HG03521 (cell line): ENCODE measurements at regions not wholly inside any gene's neighbourhood (a gene's known extent, or its start where the extent isn't known, plus 50 kb on each side); places are given as distances from the start of the nearest gene placed in this dataset.
"Not testable (repeated sequence)": the region's sequence is repeated elsewhere in the genome, so short reads cannot be mapped to it uniquely, and the experiment has no call there.

Source experiments
- ATAC-seq: cut with Tn5 transposase; IDR thresholded peaks from one replicate; pipeline ENCODE4 v1.9.1; 2021; ENCODE audit warnings: mild to moderate bottlenecking, moderate library complexity; ENCODE audit not compliant: unreplicated experiment

GRCh38 chr10:52477305-52477704, 163.2 kb downstream of the DKK1 start:
- ATAC-seq, result no peak

- ATAC-seq, result no peak
Observed at GRCh38 chr10:52479567-52479966, 165.5 kb downstream of the DKK1 start.

GRCh38 chr10:52481986-52482555, 168.0 kb downstream of the DKK1 start:
- ATAC-seq, result no peak

GRCh38 chr10:52483587-52483986, 169.5 kb downstream of the DKK1 start:
- no peak for ATAC-seq

GRCh38 chr10:52484206-52485065, 170.4 kb downstream of the DKK1 start:
- no peak for ATAC-seq

- no peak for ATAC-seq
Observed at GRCh38 chr10:52485462-52485861, 171.4 kb downstream of the DKK1 start.

- no peak for ATAC-seq
Observed at GRCh38 chr10:52486840-52487611, 172.9 kb downstream of the DKK1 start.

GRCh38 chr10:52488606-52489485, 174.8 kb downstream of the DKK1 start:
- no peak for ATAC-seq

GRCh38 chr10:52491246-52491995, 177.3 kb downstream of the DKK1 start:
- no peak for ATAC-seq

- no peak for ATAC-seq
Observed at GRCh38 chr10:52499281-52499680, 185.2 kb downstream of the DKK1 start.

- no peak for ATAC-seq
Observed at GRCh38 chr10:52500476-52500875, 186.4 kb downstream of the DKK1 start.

GRCh38 chr10:52502237-52502636, 188.2 kb downstream of the DKK1 start:
- no peak for ATAC-seq

- not testable (repeated sequence) for ATAC-seq
Observed at GRCh38 chr10:52505341-52505740, 191.3 kb downstream of the DKK1 start.

GRCh38 chr10:52514481-52514880, 200.4 kb downstream of the DKK1 start:
- no peak for ATAC-seq

- no peak for ATAC-seq
Observed at GRCh38 chr10:52517012-52517411, 202.9 kb downstream of the DKK1 start.

GRCh38 chr10:52523696-52524095, 209.6 kb downstream of the DKK1 start:
- ATAC-seq, result no peak

- ATAC-seq, result no peak
Observed at GRCh38 chr10:52525761-52526160, 211.7 kb downstream of the DKK1 start.

GRCh38 chr10:52526251-52526823, 212.3 kb downstream of the DKK1 start:
- no peak for ATAC-seq

- no peak for ATAC-seq
Observed at GRCh38 chr10:52532650-52533290, 218.7 kb downstream of the DKK1 start.
